HCT116 (cell line): ENCODE measurements at regions not wholly inside any gene's neighbourhood (a gene's known extent, or its start where the extent isn't known, plus 50 kb on each side); places are given as distances from the start of the nearest gene placed in this dataset.

Experiments used
- ATAC-seq: fragments of 200-7000 bp; cut with Tn5 transposase; 2 replicates; pipeline ENCODE4 v1.9.1; 2020; ENCODE audit warnings: mild to moderate bottlenecking, moderate library complexity
- BruUV-seq: library from RNA; stranded (reverse); fragments of 400-500 nt; replicated peaks from 2 replicates; lab custom pipeline; 2021; lab: Mats Ljungman, UMichigan
- CTCF ChIA-PET: fragments of 300-600 bp; sonication (Branson Sonifier 250); formaldehyde crosslinking; loops from one replicate; lab custom pipeline; 2021; ENCODE audit warnings: antibody characterized with exemption; lab: Charles Lee
- POLR2A ChIA-PET: fragments of 300-600, 350-600 bp; sonication (Branson Sonifier 250); formaldehyde crosslinking; loops from one replicate; lab custom pipeline; 2021; ENCODE audit warnings: antibody characterized with exemption; lab: Charles Lee
- RAD21 ChIA-PET, 2 experiments: fragments of 300-600 bp; sonication (Branson Sonifier 250); formaldehyde crosslinking; loops; one replicate each; lab custom pipeline; 2023; ENCODE audit warnings: low total read pairs in 2 of 2; ENCODE audit not compliant: uncharacterized antibody in 2 of 2, unreplicated experiment in 2 of 2, low non-redundant PET in 1 of 2; lab: Charles Lee
- DNase-seq: peaks from one replicate; pipeline ENCODE4 v3.0.0-alpha.2; 2010; ENCODE audit warnings: low read depth, low spot score
- H2AFZ ChIP-seq: fragments of 200-600 bp; shearing (Covaris generic), sonication (generic); 2 replicates; pipeline ENCODE4 v1.6.1; 2017; ENCODE audit warnings: low read depth, mixed run types, mixed read lengths, antibody characterized with exemption, low read length; ENCODE audit not compliant: poor library complexity, severe bottlenecking
- H3K27ac ChIP-seq: 2 replicates; pipeline ENCODE4 v1.5.1; 2012; ENCODE audit warnings: low read depth, low read length
- H3K27me3 ChIP-seq: fragments of 200-600 bp; sonication (generic); 2 replicates; pipeline ENCODE4 v1.6.1; 2016; ENCODE audit warnings: mixed run types, low read length, mixed read lengths; ENCODE audit not compliant: insufficient read depth
- H3K36me3 ChIP-seq, 2 experiments: fragments of 200-500 bp in 1 of 2; fragments of 200-600 bp in 1 of 2; sonication (Bioruptor generic) in 1 of 2; sonication (generic) in 1 of 2; 2 replicates each; pipeline versions ENCODE4 v1.5.1 to v1.6.1; 2014 to 2016; ENCODE audit warnings: low read length in 2 of 2, inconsistent platforms in 1 of 2, mixed read lengths in 1 of 2, mixed run types in 1 of 2; ENCODE audit not compliant: insufficient read depth in 2 of 2, control insufficient read depth in 1 of 2
- H3K4me1 ChIP-seq, 2 experiments: fragments of 200-600 bp in 1 of 2; sonication (generic) in 1 of 2; 2 replicates each; pipeline versions ENCODE4 v1.5.1 to v1.6.1; 2012 to 2017; ENCODE audit warnings: low read length in 2 of 2, inconsistent platforms in 1 of 2, mild to moderate bottlenecking in 1 of 2, mixed read lengths in 1 of 2, mixed run types in 1 of 2, moderate library complexity in 1 of 2; ENCODE audit not compliant: insufficient read depth in 2 of 2, control insufficient read depth in 1 of 2
- H3K4me2 ChIP-seq: fragments of 200-600 bp; sonication (generic); 2 replicates; pipeline ENCODE4 v1.6.1; 2017; ENCODE audit warnings: mixed run types, low read length, mixed read lengths
- H3K4me3 ChIP-seq, 2 experiments: fragments of 200-600 bp in 1 of 2; sonication (generic) in 1 of 2; replicated peaks in 1 of 2; 2 replicates each; pipeline ENCODE4 v1.5.1; 2011 to 2016; ENCODE audit warnings: low read length in 2 of 2, control low read depth in 1 of 2, low read depth in 1 of 2, mild to moderate bottlenecking in 1 of 2, mixed read lengths in 1 of 2, mixed run types in 1 of 2
- H3K79me2 ChIP-seq: fragments of 200-600 bp; sonication (generic); 2 replicates; pipeline ENCODE4 v1.6.1; 2017; ENCODE audit warnings: mild to moderate bottlenecking, mixed run types, low read length, moderate library complexity, mixed read lengths; ENCODE audit not compliant: insufficient read depth
- H3K9ac ChIP-seq: fragments of 200-600 bp; sonication (generic); 2 replicates; pipeline ENCODE4 v1.6.1; 2016; ENCODE audit warnings: low read length, mixed read lengths
- H3K9me2 ChIP-seq: fragments of 200-600 bp; sonication (generic), shearing (Covaris generic); 2 replicates; pipeline ENCODE4 v1.6.1; 2017; ENCODE audit warnings: mixed run types, mild to moderate bottlenecking, moderate library complexity; ENCODE audit not compliant: insufficient read depth
- H3K9me3 ChIP-seq, 2 experiments: fragments of 200-500 bp in 1 of 2; fragments of 200-600 bp in 1 of 2; sonication (Bioruptor generic) in 1 of 2; sonication (generic) in 1 of 2; 2 replicates each; pipeline ENCODE4 v1.6.1; 2014 to 2017; ENCODE audit warnings: low read length in 2 of 2, mixed read lengths in 2 of 2, inconsistent platforms in 1 of 2, low read depth in 1 of 2, mild to moderate bottlenecking in 1 of 2, mixed run types in 1 of 2, moderate library complexity in 1 of 2; ENCODE audit not compliant: control insufficient read depth in 1 of 2, insufficient read depth in 1 of 2
- H4K20me1 ChIP-seq: fragments of 200-600 bp; sonication (generic), shearing (Covaris generic); 2 replicates; pipeline ENCODE4 v1.6.1; 2017; ENCODE audit warnings: mixed run types, mild to moderate bottlenecking, moderate library complexity; ENCODE audit not compliant: insufficient read depth
- CBX3 ChIP-seq: IDR thresholded peaks from 2 replicates; pipeline ENCODE4 v1.6.1; 2012; ENCODE audit warnings: low read depth
- CEBPB ChIP-seq: IDR thresholded peaks from 2 replicates; pipeline ENCODE4 v1.6.1; 2012; ENCODE audit warnings: low read depth
- ELF1 ChIP-seq: IDR thresholded peaks from 2 replicates; pipeline ENCODE4 v1.6.1; 2012; ENCODE audit warnings: low read depth, borderline replicate concordance
- EZH2 ChIP-seq: fragments of 200-600 bp; sonication (generic); IDR thresholded peaks from 2 replicates; pipeline ENCODE4 v1.6.1; 2017; ENCODE audit warnings: antibody characterized with exemption, mixed run types
- FOSL1 ChIP-seq: IDR thresholded peaks from 2 replicates; pipeline ENCODE4 v1.6.1; 2012; ENCODE audit warnings: low read depth
- JUND ChIP-seq: IDR thresholded peaks from 2 replicates; pipeline ENCODE4 v1.6.1; 2012
- POLR2AphosphoS5 ChIP-seq: IDR thresholded peaks from 2 replicates; pipeline ENCODE4 v1.6.1; 2011; ENCODE audit warnings: mild to moderate bottlenecking, low read depth, low read length, moderate library complexity
- RAD21 ChIP-seq: IDR thresholded peaks from 2 replicates; pipeline ENCODE4 v1.6.1; 2012; ENCODE audit warnings: low read depth, mild to moderate bottlenecking
- SIN3A ChIP-seq: IDR thresholded peaks from 2 replicates; pipeline ENCODE4 v1.6.1; 2012; ENCODE audit warnings: low read depth
- SP1 ChIP-seq: IDR thresholded peaks from 2 replicates; pipeline ENCODE4 v1.6.1; 2012; ENCODE audit warnings: low read depth
- SRF ChIP-seq: IDR thresholded peaks from 2 replicates; pipeline ENCODE4 v1.6.1; 2012; ENCODE audit warnings: low read depth
- TCF7L2 ChIP-seq: IDR thresholded peaks from 2 replicates; pipeline ENCODE4 v1.7.0; 2011; ENCODE audit warnings: borderline replicate concordance, inconsistent platforms; ENCODE audit not compliant: insufficient read depth, insufficient read length; ENCODE audit errors: extremely low read depth
- YY1 ChIP-seq: IDR thresholded peaks from 2 replicates; pipeline ENCODE4 v1.6.1; 2011; ENCODE audit warnings: low read length, low read depth, moderate library complexity, mild to moderate bottlenecking; ENCODE audit not compliant: insufficient replicate concordance; ENCODE audit errors: extremely low read depth
- ZNF274 ChIP-seq: fragments of 200-500 bp; sonication (Bioruptor generic); IDR thresholded peaks from 2 replicates; pipeline ENCODE4 v1.6.1; 2014; ENCODE audit warnings: mild to moderate bottlenecking, low read depth, low read length, inconsistent platforms
- intact Hi-C: fragments of 100-400 bp; cut with micrococcal nuclease; formaldehyde crosslinking; loops from 2 replicates; pipeline ENCODE4 v1.10.0; 2022
- TF ChIP-seq, protein P1 (sequence below): IDR thresholded peaks from 2 replicates; pipeline ENCODE4 v1.6.1; 2012
- TF ChIP-seq, protein P2 (sequence below): IDR thresholded peaks from 2 replicates; pipeline ENCODE4 v1.6.1; 2012
- TF ChIP-seq, protein P3 (sequence below): IDR thresholded peaks from 2 replicates; pipeline ENCODE4 v1.6.1; 2011; ENCODE audit warnings: mild to moderate bottlenecking, low read length, moderate library complexity; ENCODE audit not compliant: insufficient replicate concordance; ENCODE audit errors: extremely low read depth
- TF ChIP-seq, protein P4 (sequence below): IDR thresholded peaks from 2 replicates; pipeline ENCODE4 v1.6.1; 2012; ENCODE audit warnings: low read depth

DNA sequence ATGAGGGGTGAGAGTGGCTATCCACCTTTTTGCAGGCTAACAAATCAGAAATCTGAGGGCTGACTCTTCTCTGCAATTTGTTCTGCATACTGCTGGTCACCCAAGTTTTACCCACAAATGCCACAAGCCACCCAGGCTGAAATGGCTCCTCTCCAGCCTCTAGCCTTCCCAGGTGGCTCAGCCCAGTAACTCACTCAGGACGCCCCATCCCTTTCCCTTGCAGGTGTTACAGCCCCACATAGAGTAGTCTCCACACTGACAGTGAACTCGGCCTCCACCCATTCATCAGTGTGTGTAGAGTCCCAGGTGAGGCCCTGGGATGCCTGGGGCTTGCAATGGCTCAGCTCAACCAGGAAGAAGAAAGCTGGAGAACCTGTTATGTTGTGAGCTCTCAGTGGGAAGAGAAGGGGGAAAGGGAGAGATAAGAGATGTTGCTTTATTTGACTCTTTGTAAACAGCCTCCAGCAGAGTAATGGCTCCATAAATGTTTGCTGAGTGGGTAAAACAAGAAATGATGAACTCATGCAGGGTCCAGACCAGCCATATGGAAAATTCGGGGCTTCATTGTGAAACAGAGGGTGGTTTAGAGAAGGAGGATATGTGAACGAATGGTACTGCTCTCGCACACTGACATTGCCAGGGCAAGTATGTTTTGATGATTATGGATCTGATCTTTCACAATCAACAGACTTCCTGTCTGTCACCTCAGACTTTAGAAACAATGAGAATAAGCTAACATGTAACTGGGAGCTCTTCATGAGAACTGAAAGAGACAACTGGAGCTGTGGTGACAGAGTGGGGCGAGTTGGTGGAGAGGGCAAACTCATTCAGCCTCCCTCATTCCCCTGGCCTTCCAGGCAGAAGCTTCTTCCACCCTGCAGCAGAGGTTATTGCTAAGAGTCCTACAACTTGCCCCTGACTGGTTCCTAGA is 74.2 kb upstream of the RFC3 start:
- no peak overlapping the region for H2AFZ ChIP-seq
- RAD21 ChIA-PET, result no interaction called here
- H3K9me3 ChIP-seq, result no peaks in the 10 kb centered on the region
- H3K9me2 ChIP-seq, result 0 out of 2 replicates have a peak, but pooled peaks cover 3% of the 10 kb centered on the region
- H3K27me3 ChIP-seq, result no peaks in the 10 kb centered on the region
- TF ChIP-seq SIN3A, result no peak
- TF ChIP-seq, protein P1, sequence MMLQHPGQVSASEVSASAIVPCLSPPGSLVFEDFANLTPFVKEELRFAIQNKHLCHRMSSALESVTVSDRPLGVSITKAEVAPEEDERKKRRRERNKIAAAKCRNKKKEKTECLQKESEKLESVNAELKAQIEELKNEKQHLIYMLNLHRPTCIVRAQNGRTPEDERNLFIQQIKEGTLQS, result no peak
- no peak for TF ChIP-seq POLR2AphosphoS5
- no peak for TF ChIP-seq ZNF274
- TF ChIP-seq, protein P2, sequence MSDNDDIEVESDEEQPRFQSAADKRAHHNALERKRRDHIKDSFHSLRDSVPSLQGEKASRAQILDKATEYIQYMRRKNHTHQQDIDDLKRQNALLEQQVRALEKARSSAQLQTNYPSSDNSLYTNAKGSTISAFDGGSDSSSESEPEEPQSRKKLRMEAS, result no peak
- no peak for TF ChIP-seq ELF1
- no peak for TF ChIP-seq SP1
- no peak for TF ChIP-seq CBX3
- TF ChIP-seq, protein P3, sequence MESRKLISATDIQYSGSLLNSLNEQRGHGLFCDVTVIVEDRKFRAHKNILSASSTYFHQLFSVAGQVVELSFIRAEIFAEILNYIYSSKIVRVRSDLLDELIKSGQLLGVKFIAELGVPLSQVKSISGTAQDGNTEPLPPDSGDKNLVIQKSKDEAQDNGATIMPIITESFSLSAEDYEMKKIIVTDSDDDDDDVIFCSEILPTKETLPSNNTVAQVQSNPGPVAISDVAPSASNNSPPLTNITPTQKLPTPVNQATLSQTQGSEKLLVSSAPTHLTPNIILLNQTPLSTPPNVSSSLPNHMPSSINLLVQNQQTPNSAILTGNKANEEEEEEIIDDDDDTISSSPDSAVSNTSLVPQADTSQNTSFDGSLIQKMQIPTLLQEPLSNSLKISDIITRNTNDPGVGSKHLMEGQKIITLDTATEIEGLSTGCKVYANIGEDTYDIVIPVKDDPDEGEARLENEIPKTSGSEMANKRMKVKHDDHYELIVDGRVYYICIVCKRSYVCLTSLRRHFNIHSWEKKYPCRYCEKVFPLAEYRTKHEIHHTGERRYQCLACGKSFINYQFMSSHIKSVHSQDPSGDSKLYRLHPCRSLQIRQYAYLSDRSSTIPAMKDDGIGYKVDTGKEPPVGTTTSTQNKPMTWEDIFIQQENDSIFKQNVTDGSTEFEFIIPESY, result no peak
- TF ChIP-seq YY1, result no peak
- no peak for TF ChIP-seq CEBPB
- TF ChIP-seq, protein P4, sequence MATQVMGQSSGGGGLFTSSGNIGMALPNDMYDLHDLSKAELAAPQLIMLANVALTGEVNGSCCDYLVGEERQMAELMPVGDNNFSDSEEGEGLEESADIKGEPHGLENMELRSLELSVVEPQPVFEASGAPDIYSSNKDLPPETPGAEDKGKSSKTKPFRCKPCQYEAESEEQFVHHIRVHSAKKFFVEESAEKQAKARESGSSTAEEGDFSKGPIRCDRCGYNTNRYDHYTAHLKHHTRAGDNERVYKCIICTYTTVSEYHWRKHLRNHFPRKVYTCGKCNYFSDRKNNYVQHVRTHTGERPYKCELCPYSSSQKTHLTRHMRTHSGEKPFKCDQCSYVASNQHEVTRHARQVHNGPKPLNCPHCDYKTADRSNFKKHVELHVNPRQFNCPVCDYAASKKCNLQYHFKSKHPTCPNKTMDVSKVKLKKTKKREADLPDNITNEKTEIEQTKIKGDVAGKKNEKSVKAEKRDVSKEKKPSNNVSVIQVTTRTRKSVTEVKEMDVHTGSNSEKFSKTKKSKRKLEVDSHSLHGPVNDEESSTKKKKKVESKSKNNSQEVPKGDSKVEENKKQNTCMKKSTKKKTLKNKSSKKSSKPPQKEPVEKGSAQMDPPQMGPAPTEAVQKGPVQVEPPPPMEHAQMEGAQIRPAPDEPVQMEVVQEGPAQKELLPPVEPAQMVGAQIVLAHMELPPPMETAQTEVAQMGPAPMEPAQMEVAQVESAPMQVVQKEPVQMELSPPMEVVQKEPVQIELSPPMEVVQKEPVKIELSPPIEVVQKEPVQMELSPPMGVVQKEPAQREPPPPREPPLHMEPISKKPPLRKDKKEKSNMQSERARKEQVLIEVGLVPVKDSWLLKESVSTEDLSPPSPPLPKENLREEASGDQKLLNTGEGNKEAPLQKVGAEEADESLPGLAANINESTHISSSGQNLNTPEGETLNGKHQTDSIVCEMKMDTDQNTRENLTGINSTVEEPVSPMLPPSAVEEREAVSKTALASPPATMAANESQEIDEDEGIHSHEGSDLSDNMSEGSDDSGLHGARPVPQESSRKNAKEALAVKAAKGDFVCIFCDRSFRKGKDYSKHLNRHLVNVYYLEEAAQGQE, result no peak
- TF ChIP-seq SRF, result no peak
- no peak for TF ChIP-seq TCF7L2
- TF ChIP-seq EZH2, result no peak
- no peak for TF ChIP-seq JUND
- no peak for TF ChIP-seq FOSL1
- no peak for TF ChIP-seq RAD21
- H3K4me2 ChIP-seq, result no peak overlapping the region
- CTCF ChIA-PET, result interaction anchor here (0.8 kb wide), 1 partner anchor 18 kb away, joined by 3 read pairs; no protein-coding TSS in a partner anchor
- BruUV-seq, result no TSS peak
- DNase-seq, result no peak
- no peaks in the 10 kb centered on the region for H4K20me1 ChIP-seq
- no peak overlapping the region for H3K27ac ChIP-seq
- intact Hi-C loops, result no loop called here
- H3K9ac ChIP-seq, result no peak overlapping the region
- H3K36me3 ChIP-seq, result no peaks in the 10 kb centered on the region
- no peak for ATAC-seq
- no peaks in the 10 kb centered on the region for H3K4me1 ChIP-seq
- POLR2A ChIA-PET, result no interaction called here
- H3K79me2 ChIP-seq, result no peaks in the 10 kb centered on the region
- H3K4me3 ChIP-seq, result no peak overlapping the region
